ENCODE measurements at regions not wholly inside any gene's neighbourhood (a gene's known extent, or its start where the extent isn't known, plus 50 kb on each side); places are given as distances from the start of the nearest gene placed in this dataset.

- DNase-seq (ENCODE audit: low read depth): no peak
- ChIA-PET POLR2A (no interaction called here), CTCF (no interaction called here)
- Histone ChIP-seq H3K36me3 (ENCODE audit: control insufficient read depth, insufficient read depth, low read length) (no peaks in the 10 kb centered on the region), H3K27me3 (ENCODE audit: control insufficient read depth, insufficient read depth, low read length) (no peaks in the 10 kb centered on the region), H3K4me3 (ENCODE audit: low read depth, low read length) (no peak overlapping the region)
- no peak for TF ChIP-seq CTCF (IDR thresholded peaks at IDR 0.05; ENCODE audit: insufficient read depth, low read depth, low read length)
Measured at GRCh38 chr3:164890061-164890460, 188.2 kb downstream of the SI start.

GRCh38 chr3:164883171-164883570 lies 195.1 kb downstream of the SI start:
- no peaks in the 10 kb centered on the region for H3K36me3 ChIP-seq (ENCODE audit: control insufficient read depth, insufficient read depth, low read length)
- ChIA-PET POLR2A (no interaction called here), CTCF (no interaction called here)
- DNase-seq (ENCODE audit: low read depth): no peak
- no peak for TF ChIP-seq CTCF (IDR thresholded peaks at IDR 0.05; ENCODE audit: insufficient read depth, low read depth, low read length)
- H3K27me3 ChIP-seq (ENCODE audit: control insufficient read depth, insufficient read depth, low read length): no peaks in the 10 kb centered on the region
- H3K4me3 ChIP-seq (ENCODE audit: low read depth, low read length): no peak overlapping the region

GRCh38 chr3:164879201-164879600 lies 199.1 kb downstream of the SI start:
- Histone ChIP-seq H3K36me3 (ENCODE audit: control insufficient read depth, insufficient read depth, low read length) (no peaks in the 10 kb centered on the region), H3K27me3 (ENCODE audit: control insufficient read depth, insufficient read depth, low read length) (no peaks in the 10 kb centered on the region), H3K4me3 (ENCODE audit: low read depth, low read length) (no peak overlapping the region)
- POLR2A ChIA-PET: no interaction called here
- no peak for DNase-seq (ENCODE audit: low read depth)
- CTCF ChIA-PET: no interaction called here
- TF ChIP-seq CTCF (IDR thresholded peaks at IDR 0.05; ENCODE audit: insufficient read depth, low read depth, low read length): no peak

- CTCF ChIA-PET: no interaction called here
- H3K4me3 ChIP-seq (ENCODE audit: low read depth, low read length): no peak overlapping the region
- no peak for TF ChIP-seq CTCF (IDR thresholded peaks at IDR 0.05; ENCODE audit: insufficient read depth, low read depth, low read length)
- no peaks in the 10 kb centered on the region for H3K36me3 ChIP-seq (ENCODE audit: control insufficient read depth, insufficient read depth, low read length)
- POLR2A ChIA-PET: no interaction called here
- no peaks in the 10 kb centered on the region for H3K27me3 ChIP-seq (ENCODE audit: control insufficient read depth, insufficient read depth, low read length)
- DNase-seq (ENCODE audit: low read depth): no peak
Measured at GRCh38 chr3:164864454-164864853, 213.8 kb downstream of the SI start.

GRCh38 chr3:164852866-164853265 lies 225.4 kb downstream of the SI start:
- H3K27me3 ChIP-seq (ENCODE audit: control insufficient read depth, insufficient read depth, low read length): no peaks in the 10 kb centered on the region
- no peak for DNase-seq (ENCODE audit: low read depth)
- H3K36me3 ChIP-seq (ENCODE audit: control insufficient read depth, insufficient read depth, low read length): no peaks in the 10 kb centered on the region
- CTCF ChIA-PET: no interaction called here
- POLR2A ChIA-PET: no interaction called here
- no peak overlapping the region for H3K4me3 ChIP-seq (ENCODE audit: low read depth, low read length)
- TF ChIP-seq CTCF (IDR thresholded peaks at IDR 0.05; ENCODE audit: insufficient read depth, low read depth, low read length): no peak
